MCF 10A (cell line): ENCODE measurements at regions not wholly inside any gene's neighbourhood (a gene's known extent, or its start where the extent isn't known, plus 50 kb on each side); places are given as distances from the start of the nearest gene placed in this dataset.

Experiments
- BruUV-seq: library from RNA; stranded (reverse); fragments of 400-500 nt; replicated peaks from 2 replicates; lab custom pipeline; 2021; lab: Mats Ljungman, UMichigan
- CTCF ChIA-PET: fragments of 300-600 bp; sonication (Branson Sonifier 250); formaldehyde crosslinking; extraction: SDS; loops from one replicate; lab custom pipeline; 2021; ENCODE audit warnings: antibody characterized with exemption, inconsistent platforms; lab: Yijun Ruan, JAX
- POLR2A ChIA-PET: fragments of 300-600, 350-650 bp; sonication (Branson Sonifier 250); formaldehyde crosslinking; extraction: SDS; loops from one replicate; lab custom pipeline; 2020; ENCODE audit warnings: antibody characterized with exemption, inconsistent platforms; lab: Yijun Ruan, JAX
- DNase-seq: peaks from one replicate; pipeline ENCODE4 v3.0.0-alpha.2; 2018; ENCODE audit not compliant: unreplicated experiment
- H3K27ac Mint-ChIP-seq: one replicate; pipeline ENCODE4 v1.8.0; 2022; ENCODE audit warnings: mild to moderate bottlenecking, low read depth, mixed read lengths; ENCODE audit not compliant: unreplicated experiment
- H3K27me3 Mint-ChIP-seq: one replicate; pipeline ENCODE4 v1.8.0; 2022; ENCODE audit warnings: mixed read lengths; ENCODE audit not compliant: insufficient read depth, unreplicated experiment
- H3K36me3 Mint-ChIP-seq: one replicate; pipeline ENCODE4 v1.8.0; 2022; ENCODE audit warnings: mild to moderate bottlenecking, moderate library complexity, mixed read lengths; ENCODE audit not compliant: insufficient read depth, unreplicated experiment
- H3K4me1 Mint-ChIP-seq: one replicate; pipeline ENCODE4 v1.8.0; 2022; ENCODE audit warnings: mixed read lengths; ENCODE audit not compliant: insufficient read depth, unreplicated experiment
- H3K4me3 Mint-ChIP-seq: one replicate; pipeline ENCODE4 v1.8.0; 2022; ENCODE audit warnings: mild to moderate bottlenecking, moderate library complexity, mixed read lengths; ENCODE audit not compliant: unreplicated experiment
- H3K9me3 Mint-ChIP-seq: one replicate; pipeline ENCODE4 v1.8.0; 2022; ENCODE audit warnings: mixed read lengths; ENCODE audit not compliant: unreplicated experiment
- CTCF ChIP-seq: fragments of 200-600 bp; IDR thresholded peaks from one replicate; pipeline ENCODE4 v1.8.0; 2022; ENCODE audit warnings: antibody characterized with exemption, mild to moderate bottlenecking; ENCODE audit not compliant: unreplicated experiment
- intact Hi-C: fragments of 100-400 bp; cut with micrococcal nuclease; formaldehyde crosslinking; loops from 2 replicates; pipeline ENCODE4 v1.14.1; 2022

GRCh38 chr7:67940400-67940799 is 943.8 kb downstream of the TYW1 start:
- TF ChIP-seq CTCF = no peak
- intact Hi-C loops = no loop called here
- no TSS peak for BruUV-seq
- ChIA-PET CTCF (interaction anchor here (0.7 kb wide), 1 partner anchor 60 kb away, joined by 3 read pairs; no protein-coding TSS in a partner anchor), POLR2A (no interaction called here)
- no peak for DNase-seq
- Mint-ChIP-seq H3K9me3 (peaks cover 20% of the 10 kb centered on the region), H3K4me3 (no peak overlapping the region), H3K27ac (no peak overlapping the region), H3K36me3 (peaks cover 5% of the 10 kb centered on the region), H3K27me3 (no peaks in the 10 kb centered on the region), H3K4me1 (no peaks in the 10 kb centered on the region)

- H3K4me1 Mint-ChIP-seq = no peaks in the 10 kb centered on the region
- H3K36me3 Mint-ChIP-seq = peaks cover 5% of the 10 kb centered on the region
- intact Hi-C loops = no loop called here
- no peak for TF ChIP-seq CTCF
- no peak overlapping the region for H3K27ac Mint-ChIP-seq
- BruUV-seq = no TSS peak
- peaks cover 42% of the 10 kb centered on the region for H3K9me3 Mint-ChIP-seq
- ChIA-PET POLR2A (no interaction called here), CTCF (no interaction called here)
- H3K27me3 Mint-ChIP-seq = no peaks in the 10 kb centered on the region
- H3K4me3 Mint-ChIP-seq = no peak overlapping the region
- no peak for DNase-seq
Measured at GRCh38 chr7:67947191-67947590, 950.6 kb downstream of the TYW1 start.

- ChIA-PET POLR2A (no interaction called here), CTCF (no interaction called here)
- no peak for DNase-seq
- no TSS peak for BruUV-seq
- intact Hi-C loops = no loop called here
- Mint-ChIP-seq H3K9me3 (peaks cover 42% of the 10 kb centered on the region), H3K4me3 (no peak overlapping the region), H3K4me1 (no peaks in the 10 kb centered on the region), H3K27me3 (no peaks in the 10 kb centered on the region), H3K36me3 (peaks cover 5% of the 10 kb centered on the region), H3K27ac (no peak overlapping the region)
- no peak for TF ChIP-seq CTCF
Measured at GRCh38 chr7:67947646-67948045, 951.0 kb downstream of the TYW1 start.

- CTCF ChIA-PET = no interaction called here
- no peaks in the 10 kb centered on the region for H3K27me3 Mint-ChIP-seq
Measured at GRCh38 chr7:67950321-67951083, 953.9 kb downstream of the TYW1 start.

More at GRCh38 chr7:67950321-67951083, 953.9 kb downstream of the TYW1 start:
- POLR2A ChIA-PET = no interaction called here
- TF ChIP-seq CTCF = no peak
- no peaks in the 10 kb centered on the region for H3K4me1 Mint-ChIP-seq
- no peak for DNase-seq
- H3K27ac Mint-ChIP-seq = no peak overlapping the region
- intact Hi-C loops = no loop called here
- H3K36me3 Mint-ChIP-seq = no peaks in the 10 kb centered on the region
- H3K4me3 Mint-ChIP-seq = no peak overlapping the region
- peaks cover 40% of the 10 kb centered on the region for H3K9me3 Mint-ChIP-seq
- no TSS peak for BruUV-seq
